GM12878 (cell line): ENCODE measurements at regions not wholly inside any gene's neighbourhood (a gene's known extent, or its start where the extent isn't known, plus 50 kb on each side); places are given as distances from the start of the nearest gene placed in this dataset.

ENCODE experiments used
- ATAC-seq: fragments of 200-7000 bp; cut with Tn5 transposase; 3 replicates; pipeline ENCODE4 v1.9.1; 2020; ENCODE audit warnings: mild to moderate bottlenecking, moderate library complexity
- BruUV-seq: library from RNA; stranded (reverse); fragments of 400-500 nt; replicated peaks from 2 replicates; lab custom pipeline; 2021; lab: Mats Ljungman, UMichigan
- CTCF ChIA-PET: fragments of 300-600 bp; sonication (Branson Sonifier 250); formaldehyde crosslinking; extraction: SDS; loops from one replicate; lab custom pipeline; 2021; ENCODE audit warnings: inconsistent platforms; lab: Yijun Ruan, JAX
- POLR2A ChIA-PET: fragments of 350-600 bp; formaldehyde crosslinking; extraction: SDS; loops from one replicate; lab custom pipeline; 2021; ENCODE audit warnings: inconsistent platforms; lab: Charles Lee
- RAD21 ChIA-PET: fragments of 300-600 bp; sonication (Branson Sonifier 250); formaldehyde crosslinking; loops from one replicate; lab custom pipeline; 2023; ENCODE audit warnings: antibody characterized with exemption; ENCODE audit not compliant: unreplicated experiment; lab: Charles Lee
- SMC1A ChIA-PET: fragments of 300-600 bp; sonication (Branson Sonifier 250); formaldehyde crosslinking; loops from one replicate; lab custom pipeline; 2023; ENCODE audit not compliant: unreplicated experiment, uncharacterized antibody; lab: Charles Lee
- DNase-seq: peaks from one replicate; pipeline ENCODE4 v3.0.0-alpha.2; 2011; ENCODE audit warnings: low read depth, low spot score
- FAIRE-seq: peaks from 3 replicates; lab custom pipeline; 2011; peaks lifted over from hg19 to GRCh38; lab: Jason Lieb, UNC
- H2AFZ ChIP-seq: 2 replicates; pipeline ENCODE4 v1.6.0; 2011; ENCODE audit warnings: low read depth, low read length, control low read depth; ENCODE audit not compliant: control insufficient read depth
- H3K27ac ChIP-seq: 2 replicates; pipeline ENCODE4 v1.5.1; 2011; ENCODE audit warnings: control low read depth; ENCODE audit not compliant: control insufficient read depth, insufficient read depth
- H3K27me3 ChIP-seq, 2 experiments: replicated peaks in 1 of 2; 2 replicates each; pipeline versions ENCODE4 v1.6.0 to v1.6.1; 2011; ENCODE audit warnings: low read length in 1 of 2; ENCODE audit not compliant: control insufficient read depth in 2 of 2, insufficient read depth in 2 of 2
- H3K36me3 ChIP-seq, 2 experiments: 2 replicates each; pipeline ENCODE4 v1.5.1; 2011; ENCODE audit warnings: low read length in 1 of 2; ENCODE audit not compliant: control insufficient read depth in 2 of 2, insufficient read depth in 2 of 2
- H3K4me1 ChIP-seq: 2 replicates; pipeline ENCODE4 v1.6.1; 2011; ENCODE audit warnings: mild to moderate bottlenecking, low read length, moderate library complexity, mixed read lengths; ENCODE audit not compliant: control insufficient read depth, insufficient read depth
- H3K4me2 ChIP-seq: 2 replicates; pipeline ENCODE4 v1.6.0; 2011; ENCODE audit warnings: control low read depth; ENCODE audit not compliant: control insufficient read depth, insufficient read depth
- H3K4me3 ChIP-seq: fragments of 200-600 bp; sonication (generic); 2 replicates; pipeline ENCODE4 v1.5.1; 2016
- H3K79me2 ChIP-seq: 2 replicates; pipeline ENCODE4 v1.6.0; 2011; ENCODE audit warnings: low read length; ENCODE audit not compliant: control insufficient read depth, insufficient read depth
- H3K9ac ChIP-seq: 2 replicates; pipeline ENCODE4 v1.8.0; 2011; ENCODE audit warnings: low read length, control low read depth, mixed read lengths; ENCODE audit not compliant: control insufficient read depth, insufficient read depth
- H3K9me3 ChIP-seq: replicated peaks from 3 replicates; pipeline ENCODE4 v1.5.1; 2011; ENCODE audit warnings: mild to moderate bottlenecking, low read length; ENCODE audit not compliant: control insufficient read depth, insufficient read depth
- H4K20me1 ChIP-seq: 2 replicates; pipeline ENCODE4 v1.6.0; 2011; ENCODE audit not compliant: control insufficient read depth, insufficient read depth
- DPF2 ChIP-seq: fragments of 450-650 bp; IDR thresholded peaks from 2 replicates; pipeline ENCODE4 v1.6.1; 2017; ENCODE audit warnings: mild to moderate bottlenecking
- EZH2 ChIP-seq: IDR thresholded peaks from 2 replicates; pipeline ENCODE4 v1.6.1; 2012; ENCODE audit warnings: low read depth, mild to moderate bottlenecking, control low read depth, inconsistent platforms, low read length, borderline replicate concordance; ENCODE audit not compliant: control insufficient read depth
- SP1 ChIP-seq: IDR thresholded peaks from one replicate; pipeline ENCODE4 v1.6.1; 2011; ENCODE audit warnings: low read depth, low read length
- STAT1 ChIP-seq: fragments of 450-650 bp; conservative IDR thresholded peaks from 2 replicates; pipeline ENCODE4 v1.6.1; 2014; ENCODE audit warnings: antibody characterized with exemption, mild to moderate bottlenecking
- TARDBP ChIP-seq: IDR thresholded peaks from 2 replicates; pipeline ENCODE4 v1.6.1; 2016; ENCODE audit warnings: borderline replicate concordance
- ZBED1 ChIP-seq: IDR thresholded peaks from 2 replicates; pipeline ENCODE4 v1.6.1; 2016; ENCODE audit warnings: borderline replicate concordance
- WGBS: methylation state at CpG from one replicate; pipeline ENCODE4 v1.1.6; 2016; ENCODE audit warnings: low lambda C conversion rate; ENCODE audit not compliant: insufficient replicate concordance, insufficient coverage; ENCODE audit errors: missing lambda C conversion rate; 5-methylcytosine and 5-hydroxymethylcytosine counted together
- in situ Hi-C: fragments of 300-500 bp; cut with MboI; formaldehyde crosslinking; loops from 9 replicates; pipeline ENCODE4 v1.14.3; 2018; ENCODE audit warnings: mixed read lengths
- intact Hi-C: fragments of 100-400 bp; cut with micrococcal nuclease; formaldehyde crosslinking; loops from one replicate; pipeline ENCODE4 v1.14.2; 2022; ENCODE audit not compliant: unreplicated experiment
- TF ChIP-seq, protein P1 (sequence below): fragments of 450-650 bp; formaldehyde crosslinking; IDR thresholded peaks from 2 replicates; pipeline ENCODE4 v1.4.0; 2022; ENCODE audit warnings: mild to moderate bottlenecking, moderate library complexity
- TF ChIP-seq, protein P2 (sequence below): fragments of 450-650 bp; IDR thresholded peaks from 2 replicates; pipeline ENCODE4 v1.6.1; 2017; ENCODE audit warnings: borderline replicate concordance
- TF ChIP-seq, protein P3 (sequence below): IDR thresholded peaks from 2 replicates; pipeline ENCODE4 v1.6.1; 2011; ENCODE audit warnings: low read depth, mild to moderate bottlenecking, low read length, moderate library complexity, borderline replicate concordance; ENCODE audit errors: extremely low read depth

DNA sequence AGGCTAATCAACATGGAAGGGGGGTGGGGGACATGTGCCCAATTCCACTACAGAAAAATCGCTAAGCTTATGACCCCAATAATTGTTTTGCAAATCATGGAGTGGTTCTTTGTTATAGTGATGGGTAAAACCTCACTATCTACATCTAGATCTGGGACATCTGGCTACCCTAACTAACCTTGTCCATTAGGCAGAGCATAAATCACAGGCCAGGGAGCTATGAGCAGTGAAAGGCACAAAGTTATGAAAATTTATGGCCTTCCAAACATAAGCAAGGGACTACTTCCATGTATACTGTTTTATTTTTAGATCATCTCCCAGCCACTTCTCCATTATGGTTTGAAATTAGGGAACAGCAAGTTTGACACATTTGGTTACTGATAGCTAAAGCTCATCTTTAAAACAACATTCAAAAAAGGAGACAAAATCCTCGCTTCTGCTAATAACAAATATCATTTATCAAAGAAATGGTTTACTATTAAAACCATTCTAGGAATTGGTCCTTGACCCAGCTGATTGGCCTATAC lies 78.3 kb downstream of the RSL24D1 start (continued):
- TF ChIP-seq, protein P1, sequence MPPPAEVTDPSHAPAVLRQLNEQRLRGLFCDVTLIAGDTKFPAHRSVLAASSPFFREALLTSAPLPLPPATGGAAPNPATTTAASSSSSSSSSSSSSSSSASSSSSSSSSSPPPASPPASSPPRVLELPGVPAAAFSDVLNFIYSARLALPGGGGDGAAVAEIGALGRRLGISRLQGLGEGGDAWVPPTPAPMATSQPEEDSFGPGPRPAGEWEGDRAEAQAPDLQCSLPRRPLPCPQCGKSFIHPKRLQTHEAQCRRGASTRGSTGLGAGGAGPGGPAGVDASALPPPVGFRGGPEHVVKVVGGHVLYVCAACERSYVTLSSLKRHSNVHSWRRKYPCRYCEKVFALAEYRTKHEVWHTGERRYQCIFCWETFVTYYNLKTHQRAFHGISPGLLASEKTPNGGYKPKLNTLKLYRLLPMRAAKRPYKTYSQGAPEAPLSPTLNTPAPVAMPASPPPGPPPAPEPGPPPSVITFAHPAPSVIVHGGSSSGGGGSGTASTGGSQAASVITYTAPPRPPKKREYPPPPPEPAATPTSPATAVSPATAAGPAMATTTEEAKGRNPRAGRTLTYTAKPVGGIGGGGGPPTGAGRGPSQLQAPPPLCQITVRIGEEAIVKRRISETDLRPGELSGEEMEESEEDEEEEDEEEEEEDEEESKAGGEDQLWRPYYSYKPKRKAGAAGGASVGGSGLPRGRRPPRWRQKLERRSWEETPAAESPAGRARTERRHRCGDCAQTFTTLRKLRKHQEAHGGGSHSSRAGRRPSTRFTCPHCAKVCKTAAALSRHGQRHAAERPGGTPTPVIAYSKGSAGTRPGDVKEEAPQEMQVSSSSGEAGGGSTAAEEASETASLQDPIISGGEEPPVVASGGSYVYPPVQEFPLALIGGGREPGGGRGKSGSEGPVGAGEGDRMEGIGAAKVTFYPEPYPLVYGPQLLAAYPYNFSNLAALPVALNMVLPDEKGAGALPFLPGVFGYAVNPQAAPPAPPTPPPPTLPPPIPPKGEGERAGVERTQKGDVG (CRISPR knock-in tag) = no peak

DNA sequence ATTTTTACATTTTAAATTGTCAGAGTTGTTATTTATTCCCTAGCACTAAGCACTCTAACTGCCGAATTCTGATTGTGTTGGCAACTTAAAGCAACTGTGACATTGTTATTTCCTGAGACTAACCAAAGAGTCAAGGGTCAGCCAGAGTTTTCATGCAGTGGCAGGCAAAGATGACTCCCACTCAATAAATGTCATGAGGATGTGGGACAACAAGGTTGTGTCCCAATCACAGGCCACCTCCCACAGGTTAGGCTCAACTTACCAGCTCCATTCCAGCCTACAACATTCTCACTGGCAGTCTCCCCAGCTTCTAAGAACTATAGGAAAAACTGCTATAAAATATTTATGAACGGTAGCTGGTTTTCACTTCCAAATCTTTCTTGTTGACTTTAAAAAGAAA lies 80.1 kb downstream of the RSL24D1 start:
- WGBS = 50% methylated on average over 2 of the region's 2 CpGs
- no peak for ATAC-seq
- in situ Hi-C loops (no loop called here), intact Hi-C loops (no loop called here)
- CTCF ChIA-PET = no interaction called here
- Histone ChIP-seq H3K9me3 (no peaks in the 10 kb centered on the region), H3K27me3 (no peaks in the 10 kb centered on the region), H3K9ac (no peak overlapping the region), H3K79me2 (no peaks in the 10 kb centered on the region), H2AFZ (no peak overlapping the region), H3K4me1 (no peaks in the 10 kb centered on the region), H3K27ac (no peak overlapping the region), H3K36me3 (no peaks in the 10 kb centered on the region), H3K4me2 (no peak overlapping the region), H4K20me1 (no peaks in the 10 kb centered on the region), H3K4me3 (no peak overlapping the region)
- RAD21 ChIA-PET = no interaction called here
- BruUV-seq = no TSS peak
- DNase-seq = no peak
- POLR2A ChIA-PET = no interaction called here
- SMC1A ChIA-PET = no interaction called here
- no peak for FAIRE-seq
- no peak for TF ChIP-seq STAT1
- TF ChIP-seq TARDBP = no peak
- TF ChIP-seq, protein P2, sequence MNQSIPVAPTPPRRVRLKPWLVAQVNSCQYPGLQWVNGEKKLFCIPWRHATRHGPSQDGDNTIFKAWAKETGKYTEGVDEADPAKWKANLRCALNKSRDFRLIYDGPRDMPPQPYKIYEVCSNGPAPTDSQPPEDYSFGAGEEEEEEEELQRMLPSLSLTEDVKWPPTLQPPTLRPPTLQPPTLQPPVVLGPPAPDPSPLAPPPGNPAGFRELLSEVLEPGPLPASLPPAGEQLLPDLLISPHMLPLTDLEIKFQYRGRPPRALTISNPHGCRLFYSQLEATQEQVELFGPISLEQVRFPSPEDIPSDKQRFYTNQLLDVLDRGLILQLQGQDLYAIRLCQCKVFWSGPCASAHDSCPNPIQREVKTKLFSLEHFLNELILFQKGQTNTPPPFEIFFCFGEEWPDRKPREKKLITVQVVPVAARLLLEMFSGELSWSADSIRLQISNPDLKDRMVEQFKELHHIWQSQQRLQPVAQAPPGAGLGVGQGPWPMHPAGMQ = no peak
- TF ChIP-seq, protein P3, sequence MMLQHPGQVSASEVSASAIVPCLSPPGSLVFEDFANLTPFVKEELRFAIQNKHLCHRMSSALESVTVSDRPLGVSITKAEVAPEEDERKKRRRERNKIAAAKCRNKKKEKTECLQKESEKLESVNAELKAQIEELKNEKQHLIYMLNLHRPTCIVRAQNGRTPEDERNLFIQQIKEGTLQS = no peak
- TF ChIP-seq EZH2 = no peak
- TF ChIP-seq DPF2 = no peak
- TF ChIP-seq, protein P1 (CRISPR knock-in tag) = no peak
- TF ChIP-seq SP1 = no peak
- TF ChIP-seq ZBED1 = no peak
